ENCODE measurements at regions not wholly inside any gene's neighbourhood (a gene's known extent, or its start where the extent isn't known, plus 50 kb on each side); places are given as distances from the start of the nearest gene placed in this dataset.

GRCh38 chr2:165013944-165014619 is 58.8 kb upstream of the SLC38A11 start:
- TF ChIP-seq, protein P1, sequence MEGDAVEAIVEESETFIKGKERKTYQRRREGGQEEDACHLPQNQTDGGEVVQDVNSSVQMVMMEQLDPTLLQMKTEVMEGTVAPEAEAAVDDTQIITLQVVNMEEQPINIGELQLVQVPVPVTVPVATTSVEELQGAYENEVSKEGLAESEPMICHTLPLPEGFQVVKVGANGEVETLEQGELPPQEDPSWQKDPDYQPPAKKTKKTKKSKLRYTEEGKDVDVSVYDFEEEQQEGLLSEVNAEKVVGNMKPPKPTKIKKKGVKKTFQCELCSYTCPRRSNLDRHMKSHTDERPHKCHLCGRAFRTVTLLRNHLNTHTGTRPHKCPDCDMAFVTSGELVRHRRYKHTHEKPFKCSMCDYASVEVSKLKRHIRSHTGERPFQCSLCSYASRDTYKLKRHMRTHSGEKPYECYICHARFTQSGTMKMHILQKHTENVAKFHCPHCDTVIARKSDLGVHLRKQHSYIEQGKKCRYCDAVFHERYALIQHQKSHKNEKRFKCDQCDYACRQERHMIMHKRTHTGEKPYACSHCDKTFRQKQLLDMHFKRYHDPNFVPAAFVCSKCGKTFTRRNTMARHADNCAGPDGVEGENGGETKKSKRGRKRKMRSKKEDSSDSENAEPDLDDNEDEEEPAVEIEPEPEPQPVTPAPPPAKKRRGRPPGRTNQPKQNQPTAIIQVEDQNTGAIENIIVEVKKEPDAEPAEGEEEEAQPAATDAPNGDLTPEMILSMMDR (conservative IDR thresholded peaks at IDR 0.05; ENCODE audit: low read depth, low read length), result no peak
- no peak for TF ChIP-seq EZH2 (IDR thresholded peaks at IDR 0.05; ENCODE audit: low read length, unreplicated experiment)

Data from PC-3 (cell line).